Peyer's patch (tissue), 4 donors: ENCODE measurements at regions not wholly inside any gene's neighbourhood (a gene's known extent, or its start where the extent isn't known, plus 50 kb on each side); places are given as distances from the start of the nearest gene placed in this dataset.

Experiments used
- DNase-seq, 3 donors: peaks; one replicate each; pipeline ENCODE4 v3.0.0-alpha.2; 2017 to 2019
- H3K27ac ChIP-seq, 4 donors: fragments of 200-600 bp; sonication (generic); one replicate each; pipeline ENCODE4 v1.5.1; 2016 to 2019
- H3K27me3 ChIP-seq, 2 donors: fragments of 200-600 bp; sonication (generic); one replicate each; pipeline ENCODE4 v1.5.1; 2019
- H3K36me3 ChIP-seq, 3 donors: fragments of 200-600 bp; sonication (generic); one replicate each; pipeline ENCODE4 v1.5.1; 2016 to 2019
- H3K4me1 ChIP-seq, 4 donors: fragments of 200-600 bp; sonication (generic); one replicate each; pipeline ENCODE4 v1.5.1; 2016 to 2019
- H3K4me3 ChIP-seq, 4 donors: fragments of 200-600 bp; sonication (generic); 1 replicate in 3 of 4; 2 replicates in 1 of 4; pipeline ENCODE4 v1.5.1; 2016 to 2019; ENCODE audit warnings: mild to moderate bottlenecking in 1 of 4
- H3K9me3 ChIP-seq, 4 donors: fragments of 200-600 bp; sonication (generic); one replicate each; pipeline ENCODE4 v1.5.1; 2016 to 2019; ENCODE audit warnings: mild to moderate bottlenecking in 1 of 4
- CTCF ChIP-seq, 6 experiments: fragments of 450-650 bp in 4 of 6; fragments of 200-600 bp in 2 of 6; sonication (generic) in 1 of 6; IDR thresholded peaks; one replicate each; pipeline ENCODE4 v1.5.1; 2017 to 2019; ENCODE audit warnings: antibody characterized with exemption in 6 of 6, mild to moderate bottlenecking in 3 of 6, moderate library complexity in 1 of 6
- POLR2A ChIP-seq, 2 donors: fragments of 450-650 bp; IDR thresholded peaks; one replicate each; pipeline ENCODE4 v1.5.1; 2017; ENCODE audit warnings: antibody characterized with exemption in 2 of 2, mild to moderate bottlenecking in 2 of 2, moderate library complexity in 2 of 2

- Histone ChIP-seq H3K27me3 (no peaks in the 10 kb centered on the region), H3K36me3 (no peaks in the 10 kb centered on the region), H3K4me1 (no peaks in the 10 kb centered on the region), H3K27ac (no peak overlapping the region), H3K4me3 (no peak overlapping the region), H3K9me3 (no peaks in the 10 kb centered on the region)
- no peak for DNase-seq
- TF ChIP-seq POLR2A (IDR thresholded peaks at IDR 0.05) (no peak), CTCF (IDR thresholded peaks at IDR 0.05) (no peak)
Observed at GRCh38 chr2:19218166-19218565, 140.3 kb downstream of the OSR1 start.

- H3K27me3 ChIP-seq = no peaks in the 10 kb centered on the region
- H3K27ac ChIP-seq = no peak overlapping the region
- no peaks in the 10 kb centered on the region for H3K9me3 ChIP-seq
- H3K4me3 ChIP-seq = no peak overlapping the region
- TF ChIP-seq CTCF (IDR thresholded peaks at IDR 0.05) = no peak
- no peak for TF ChIP-seq POLR2A (IDR thresholded peaks at IDR 0.05)
- no peaks in the 10 kb centered on the region for H3K4me1 ChIP-seq
- DNase-seq = no peak
- no peaks in the 10 kb centered on the region for H3K36me3 ChIP-seq
Observed at GRCh38 chr2:19216676-19217602, 141.5 kb downstream of the OSR1 start.

- no peak for DNase-seq
- Histone ChIP-seq H3K27ac (no peak overlapping the region), H3K27me3 (no peaks in the 10 kb centered on the region), H3K9me3 (no peaks in the 10 kb centered on the region), H3K4me3 (no peak overlapping the region), H3K36me3 (no peaks in the 10 kb centered on the region), H3K4me1 (no peaks in the 10 kb centered on the region)
- TF ChIP-seq CTCF (IDR thresholded peaks at IDR 0.05) (no peak), POLR2A (IDR thresholded peaks at IDR 0.05) (no peak)
Observed at GRCh38 chr2:19216238-19216637, 142.2 kb downstream of the OSR1 start.

DNA sequence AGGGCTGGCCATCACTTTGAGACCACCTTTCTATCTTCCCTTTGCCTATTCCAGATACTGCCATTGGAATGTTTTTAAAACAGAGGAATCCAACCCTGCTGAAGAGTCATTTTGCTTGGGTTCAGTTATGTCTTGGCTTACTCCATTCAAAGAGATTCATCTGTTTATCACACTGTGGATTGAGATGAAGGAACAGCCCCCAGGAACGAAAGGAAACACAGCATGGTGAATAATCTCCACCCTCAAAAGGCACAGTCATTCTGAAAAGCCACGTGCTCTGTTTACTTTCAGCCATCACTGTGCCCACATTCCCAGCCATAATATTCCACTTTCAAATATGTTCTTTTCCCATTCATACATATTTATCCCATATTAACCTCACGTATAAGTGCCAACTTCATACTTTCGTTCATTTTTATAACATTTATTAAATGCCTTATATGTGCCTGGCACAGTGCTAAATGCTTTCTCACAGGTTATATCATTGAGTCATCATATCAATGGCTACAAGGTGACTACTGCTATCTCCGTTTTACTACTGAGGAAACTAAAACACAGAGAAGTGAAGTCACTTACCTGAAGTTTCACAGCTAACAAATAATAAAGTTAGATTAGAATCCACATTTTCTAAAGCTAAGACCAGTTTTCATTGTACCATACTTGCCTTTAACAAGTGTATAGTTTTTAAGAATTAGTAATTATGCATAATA is 143.6 kb downstream of the OSR1 start:
- no peak overlapping the region for H3K27ac ChIP-seq
- no peak overlapping the region for H3K4me3 ChIP-seq
- H3K9me3 ChIP-seq = no peaks in the 10 kb centered on the region
- no peaks in the 10 kb centered on the region for H3K4me1 ChIP-seq
- no peak for TF ChIP-seq CTCF (IDR thresholded peaks at IDR 0.05)
- no peak for TF ChIP-seq POLR2A (IDR thresholded peaks at IDR 0.05)
- no peaks in the 10 kb centered on the region for H3K36me3 ChIP-seq
- no peak for DNase-seq
- no peaks in the 10 kb centered on the region for H3K27me3 ChIP-seq

DNA sequence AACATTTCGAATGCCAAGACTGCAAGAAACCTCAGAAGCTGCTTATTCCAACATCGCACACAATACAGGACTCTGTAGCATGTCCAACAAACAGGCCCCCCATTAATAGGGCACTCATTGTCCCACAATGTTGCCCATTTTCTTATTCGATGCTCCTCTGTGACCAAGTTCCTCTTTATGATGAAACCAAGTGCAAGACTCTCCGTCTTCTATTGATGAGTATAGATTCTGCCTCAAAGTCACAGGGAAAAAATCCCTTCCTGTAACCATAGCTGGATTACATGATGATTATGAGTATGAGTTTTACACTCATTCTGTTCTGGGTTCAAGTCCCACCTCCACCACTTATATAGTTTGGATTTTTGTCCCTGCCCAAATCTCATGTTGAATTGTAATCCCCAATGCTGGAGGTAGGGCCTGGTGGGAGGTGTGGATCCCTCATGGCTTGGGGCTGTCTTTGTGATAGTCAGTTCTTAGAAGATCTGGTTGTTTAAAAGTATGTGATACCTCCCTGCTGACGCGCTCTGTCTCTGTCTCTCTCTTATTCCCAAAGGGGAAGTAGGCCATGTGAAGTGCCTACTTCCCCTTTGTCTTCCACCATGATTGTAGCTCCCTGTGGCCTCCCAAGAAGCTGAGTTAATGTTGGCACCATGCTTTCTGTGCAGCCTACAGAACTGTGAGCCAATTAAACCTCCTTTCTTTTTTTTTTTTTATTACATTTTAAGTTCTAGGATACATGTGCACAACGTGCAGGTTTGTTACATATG is 148.7 kb downstream of the OSR1 start:
- Histone ChIP-seq H3K4me1 (no peaks in the 10 kb centered on the region), H3K27ac (no peak overlapping the region), H3K27me3 (no peaks in the 10 kb centered on the region), H3K4me3 (no peak overlapping the region), H3K9me3 (no peaks in the 10 kb centered on the region), H3K36me3 (no peaks in the 10 kb centered on the region)
- TF ChIP-seq POLR2A (IDR thresholded peaks at IDR 0.05) (no peak), CTCF (IDR thresholded peaks at IDR 0.05) (no peak)
- no peak for DNase-seq
